ENCODE measurements at regions not wholly inside any gene's neighbourhood (a gene's known extent, or its start where the extent isn't known, plus 50 kb on each side); places are given as distances from the start of the nearest gene placed in this dataset.

- no peak for TF ChIP-seq CTCF (IDR thresholded peaks at IDR 0.05)
- TF ChIP-seq, protein P1, sequence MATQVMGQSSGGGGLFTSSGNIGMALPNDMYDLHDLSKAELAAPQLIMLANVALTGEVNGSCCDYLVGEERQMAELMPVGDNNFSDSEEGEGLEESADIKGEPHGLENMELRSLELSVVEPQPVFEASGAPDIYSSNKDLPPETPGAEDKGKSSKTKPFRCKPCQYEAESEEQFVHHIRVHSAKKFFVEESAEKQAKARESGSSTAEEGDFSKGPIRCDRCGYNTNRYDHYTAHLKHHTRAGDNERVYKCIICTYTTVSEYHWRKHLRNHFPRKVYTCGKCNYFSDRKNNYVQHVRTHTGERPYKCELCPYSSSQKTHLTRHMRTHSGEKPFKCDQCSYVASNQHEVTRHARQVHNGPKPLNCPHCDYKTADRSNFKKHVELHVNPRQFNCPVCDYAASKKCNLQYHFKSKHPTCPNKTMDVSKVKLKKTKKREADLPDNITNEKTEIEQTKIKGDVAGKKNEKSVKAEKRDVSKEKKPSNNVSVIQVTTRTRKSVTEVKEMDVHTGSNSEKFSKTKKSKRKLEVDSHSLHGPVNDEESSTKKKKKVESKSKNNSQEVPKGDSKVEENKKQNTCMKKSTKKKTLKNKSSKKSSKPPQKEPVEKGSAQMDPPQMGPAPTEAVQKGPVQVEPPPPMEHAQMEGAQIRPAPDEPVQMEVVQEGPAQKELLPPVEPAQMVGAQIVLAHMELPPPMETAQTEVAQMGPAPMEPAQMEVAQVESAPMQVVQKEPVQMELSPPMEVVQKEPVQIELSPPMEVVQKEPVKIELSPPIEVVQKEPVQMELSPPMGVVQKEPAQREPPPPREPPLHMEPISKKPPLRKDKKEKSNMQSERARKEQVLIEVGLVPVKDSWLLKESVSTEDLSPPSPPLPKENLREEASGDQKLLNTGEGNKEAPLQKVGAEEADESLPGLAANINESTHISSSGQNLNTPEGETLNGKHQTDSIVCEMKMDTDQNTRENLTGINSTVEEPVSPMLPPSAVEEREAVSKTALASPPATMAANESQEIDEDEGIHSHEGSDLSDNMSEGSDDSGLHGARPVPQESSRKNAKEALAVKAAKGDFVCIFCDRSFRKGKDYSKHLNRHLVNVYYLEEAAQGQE (IDR thresholded peaks at IDR 0.05; ENCODE audit: insufficient read depth in 1 of 2, low read depth in 2 of 2, low read length in 1 of 2), result no peak
These were observed 810.3 kb downstream of the BRINP1 start for GRCh38 chr9:118558891-118559290.

All from Panc1 (cell line).